Smooth muscle cell (in vitro differentiated cells): ENCODE measurements at regions not wholly inside any gene's neighbourhood (a gene's known extent, or its start where the extent isn't known, plus 50 kb on each side); places are given as distances from the start of the nearest gene placed in this dataset.

Source experiments
- DNase-seq: peaks from one replicate; lab custom pipeline; 2025; ENCODE audit not compliant: unreplicated experiment; lab: John Stamatoyannopoulos, UW
- H2AFZ ChIP-seq: fragments of 200-600 bp; sonication (generic); 2 replicates; pipeline ENCODE4 v1.6.0; 2016; ENCODE audit warnings: antibody characterized with exemption, low read depth, mild to moderate bottlenecking
- H3F3A ChIP-seq: fragments of 200-600 bp; sonication (generic); 2 replicates; pipeline ENCODE4 v1.6.0; 2017; ENCODE audit warnings: antibody characterized with exemption, low read depth
- H3K27ac ChIP-seq: fragments of 200-600 bp; sonication (generic); 2 replicates; pipeline ENCODE4 v1.5.1; 2016; ENCODE audit warnings: low read depth, mild to moderate bottlenecking
- H3K27me3 ChIP-seq: fragments of 200-600 bp; sonication (generic); 2 replicates; pipeline ENCODE4 v1.6.1; 2016; ENCODE audit warnings: low read depth, mild to moderate bottlenecking
- H3K36me3 ChIP-seq: fragments of 200-600 bp; sonication (generic); 2 replicates; pipeline ENCODE4 v1.5.1; 2016; ENCODE audit warnings: low read depth
- H3K4me1 ChIP-seq: fragments of 200-600 bp; sonication (generic); 2 replicates; pipeline ENCODE4 v1.5.1; 2016; ENCODE audit warnings: low read depth
- H3K4me2 ChIP-seq: fragments of 200-600 bp; sonication (generic); 2 replicates; pipeline ENCODE4 v1.6.0; 2016; ENCODE audit warnings: mild to moderate bottlenecking
- H3K4me3 ChIP-seq: fragments of 200-600 bp; sonication (generic); 2 replicates; pipeline ENCODE4 v1.5.1; 2016; ENCODE audit warnings: mild to moderate bottlenecking
- H3K79me2 ChIP-seq: fragments of 200-600 bp; sonication (generic); 2 replicates; pipeline ENCODE4 v1.6.0; 2016; ENCODE audit warnings: low read depth, mild to moderate bottlenecking
- H3K9ac ChIP-seq: fragments of 200-600 bp; sonication (generic); 2 replicates; pipeline ENCODE4 v1.6.0; 2016; ENCODE audit warnings: low read depth
- H3K9me3 ChIP-seq: fragments of 200-600 bp; sonication (generic); replicated peaks from 2 replicates; pipeline ENCODE4 v1.5.1; 2016; ENCODE audit warnings: low read depth
- H4K20me1 ChIP-seq: fragments of 200-600 bp; sonication (generic); 2 replicates; pipeline ENCODE4 v1.6.0; 2016; ENCODE audit warnings: low read depth
- WGBS: methylation state at CpG from one replicate; pipeline ENCODE4 v1.1.7; 2016; ENCODE audit warnings: low lambda C conversion rate; 5-methylcytosine and 5-hydroxymethylcytosine counted together
- TF ChIP-seq, protein P1 (sequence below): fragments of 200-600 bp; sonication (generic); IDR thresholded peaks from 2 replicates; pipeline ENCODE4 v1.5.1; 2017; ENCODE audit warnings: borderline replicate concordance, mild to moderate bottlenecking, antibody characterized with exemption; ENCODE audit not compliant: insufficient read depth, poor library complexity, severe bottlenecking

DNA sequence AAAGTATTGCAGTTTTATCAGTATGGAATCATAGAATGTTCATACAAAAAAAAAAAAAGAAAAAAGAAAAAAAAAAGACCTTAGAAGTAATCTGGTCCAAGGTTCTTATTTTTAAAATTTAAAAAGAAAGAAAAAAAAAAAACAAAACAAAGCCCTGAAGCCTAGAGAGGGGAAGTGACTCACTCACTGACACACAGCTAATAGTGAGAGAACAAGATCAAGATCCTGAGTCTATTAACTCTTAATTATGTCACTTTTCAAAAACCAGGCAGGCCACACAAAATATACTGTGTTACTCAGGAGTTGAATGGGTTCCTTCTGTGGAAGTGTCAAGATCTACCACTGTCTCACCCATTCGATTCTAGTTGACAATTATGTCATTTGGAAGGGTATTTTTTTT, 433.9 kb upstream of the DAB1 start:
- no peaks in the 10 kb centered on the region for H3K27me3 ChIP-seq
- no peaks in the 10 kb centered on the region for H3K36me3 ChIP-seq
- no peaks in the 10 kb centered on the region for H3K4me1 ChIP-seq
- H3K79me2 ChIP-seq = no peaks in the 10 kb centered on the region
- TF ChIP-seq, protein P1, sequence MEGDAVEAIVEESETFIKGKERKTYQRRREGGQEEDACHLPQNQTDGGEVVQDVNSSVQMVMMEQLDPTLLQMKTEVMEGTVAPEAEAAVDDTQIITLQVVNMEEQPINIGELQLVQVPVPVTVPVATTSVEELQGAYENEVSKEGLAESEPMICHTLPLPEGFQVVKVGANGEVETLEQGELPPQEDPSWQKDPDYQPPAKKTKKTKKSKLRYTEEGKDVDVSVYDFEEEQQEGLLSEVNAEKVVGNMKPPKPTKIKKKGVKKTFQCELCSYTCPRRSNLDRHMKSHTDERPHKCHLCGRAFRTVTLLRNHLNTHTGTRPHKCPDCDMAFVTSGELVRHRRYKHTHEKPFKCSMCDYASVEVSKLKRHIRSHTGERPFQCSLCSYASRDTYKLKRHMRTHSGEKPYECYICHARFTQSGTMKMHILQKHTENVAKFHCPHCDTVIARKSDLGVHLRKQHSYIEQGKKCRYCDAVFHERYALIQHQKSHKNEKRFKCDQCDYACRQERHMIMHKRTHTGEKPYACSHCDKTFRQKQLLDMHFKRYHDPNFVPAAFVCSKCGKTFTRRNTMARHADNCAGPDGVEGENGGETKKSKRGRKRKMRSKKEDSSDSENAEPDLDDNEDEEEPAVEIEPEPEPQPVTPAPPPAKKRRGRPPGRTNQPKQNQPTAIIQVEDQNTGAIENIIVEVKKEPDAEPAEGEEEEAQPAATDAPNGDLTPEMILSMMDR = no peak
- H3K4me2 ChIP-seq = no peak overlapping the region
- no peak overlapping the region for H2AFZ ChIP-seq
- H3K9me3 ChIP-seq = no peaks in the 10 kb centered on the region
- H3K27ac ChIP-seq = no peak overlapping the region
- DNase-seq = no peak
- H3F3A ChIP-seq = no peaks in the 10 kb centered on the region
- H4K20me1 ChIP-seq = no peaks in the 10 kb centered on the region
- WGBS = 84% methylated on average over 1 of the region's 1 CpG
- no peak overlapping the region for H3K9ac ChIP-seq
- no peak overlapping the region for H3K4me3 ChIP-seq

- no peaks in the 10 kb centered on the region for H3K4me1 ChIP-seq
- H4K20me1 ChIP-seq = no peaks in the 10 kb centered on the region
- H3K27ac ChIP-seq = no peak overlapping the region
- no peak for DNase-seq
- H3K4me2 ChIP-seq = no peak overlapping the region
- no peak overlapping the region for H2AFZ ChIP-seq
- WGBS = 73% methylated on average over 3 of the region's 3 CpGs
- no peaks in the 10 kb centered on the region for H3K36me3 ChIP-seq
- H3F3A ChIP-seq = no peaks in the 10 kb centered on the region
- H3K9me3 ChIP-seq = no peaks in the 10 kb centered on the region
- H3K4me3 ChIP-seq = no peak overlapping the region
- H3K27me3 ChIP-seq = no peaks in the 10 kb centered on the region
- no peak overlapping the region for H3K9ac ChIP-seq
- TF ChIP-seq, protein P1 = no peak
- no peaks in the 10 kb centered on the region for H3K79me2 ChIP-seq
Measured at GRCh38 chr1:57854436-57854835, 430.6 kb upstream of the DAB1 start.

DNA sequence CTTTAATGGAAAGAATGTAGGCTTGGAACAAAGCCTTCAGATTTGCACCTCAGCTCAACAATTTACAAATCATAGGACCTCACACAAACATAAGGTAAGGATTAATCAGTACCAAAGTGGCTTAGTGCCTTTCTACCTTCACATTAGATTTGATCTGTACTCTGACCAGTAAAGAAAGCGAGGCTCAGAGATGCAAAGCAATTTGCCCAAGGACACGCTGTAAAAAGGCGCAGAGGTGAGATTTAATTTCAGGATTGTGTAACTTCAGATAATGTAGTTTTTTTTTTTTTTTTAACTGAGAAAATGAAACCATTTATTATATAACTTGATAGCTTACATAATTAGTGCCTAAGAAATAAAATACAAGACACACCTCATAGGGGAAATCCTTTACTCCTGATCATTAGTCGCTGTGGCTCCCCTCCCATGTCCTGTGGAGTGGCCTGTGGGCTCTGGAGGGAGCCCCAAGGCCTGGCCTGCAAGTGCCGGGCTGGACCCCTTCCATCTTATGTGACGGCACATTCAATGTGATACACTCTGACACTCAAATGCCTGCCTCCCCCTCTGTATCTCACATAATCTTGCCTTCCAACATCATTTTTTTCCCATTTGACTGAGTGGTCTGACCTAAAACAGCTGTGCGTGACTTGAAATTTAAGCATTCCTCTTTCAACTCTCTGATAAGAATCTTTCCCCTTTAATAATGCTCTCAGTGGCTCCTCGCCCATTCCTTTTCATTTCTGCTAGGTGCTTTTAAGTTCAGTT, 426.5 kb upstream of the DAB1 start:
- Histone ChIP-seq H3K27me3 (no peaks in the 10 kb centered on the region), H3F3A (no peaks in the 10 kb centered on the region), H4K20me1 (no peaks in the 10 kb centered on the region), H3K9ac (no peak overlapping the region), H3K4me3 (no peak overlapping the region), H3K36me3 (no peaks in the 10 kb centered on the region), H3K9me3 (no peaks in the 10 kb centered on the region), H2AFZ (no peak overlapping the region), H3K4me2 (no peak overlapping the region), H3K27ac (no peak overlapping the region), H3K79me2 (no peaks in the 10 kb centered on the region), H3K4me1 (no peaks in the 10 kb centered on the region)
- no peak for DNase-seq
- 92% methylated on average over 8 of the region's 8 CpGs for WGBS
- TF ChIP-seq, protein P1 = no peak

GRCh38 chr1:57848406-57848805, 424.5 kb upstream of the DAB1 start:
- H3K9ac ChIP-seq = no peak overlapping the region
- H3K4me2 ChIP-seq = no peak overlapping the region
- no peak for DNase-seq
- H3K9me3 ChIP-seq = no peaks in the 10 kb centered on the region
- no peak overlapping the region for H3K27ac ChIP-seq
- H3K4me1 ChIP-seq = no peaks in the 10 kb centered on the region
- H4K20me1 ChIP-seq = no peaks in the 10 kb centered on the region
- H3F3A ChIP-seq = no peaks in the 10 kb centered on the region
- no peaks in the 10 kb centered on the region for H3K27me3 ChIP-seq
- H3K79me2 ChIP-seq = no peaks in the 10 kb centered on the region
- TF ChIP-seq, protein P1 = no peak
- no peaks in the 10 kb centered on the region for H3K36me3 ChIP-seq
- H3K4me3 ChIP-seq = no peak overlapping the region
- no peak overlapping the region for H2AFZ ChIP-seq
